Loucy (cell line): ENCODE measurements at regions not wholly inside any gene's neighbourhood (a gene's known extent, or its start where the extent isn't known, plus 50 kb on each side); places are given as distances from the start of the nearest gene placed in this dataset.
A peak's percentile ranks its signal among the peaks of the same experiment; 100 is the strongest.

ENCODE experiments used
- H2AFZ ChIP-seq: fragments of 200-600 bp; sonication (generic); 2 replicates; pipeline ENCODE4 v1.6.0; 2016; ENCODE audit warnings: antibody characterized with exemption, mild to moderate bottlenecking, low read length, moderate library complexity
- H3F3A ChIP-seq: fragments of 200-600 bp; 2 replicates; pipeline ENCODE4 v1.6.0; 2016; ENCODE audit warnings: antibody characterized with exemption, low read depth, mild to moderate bottlenecking
- H3K27me3 ChIP-seq: fragments of 200-600 bp; sonication (generic); 2 replicates; pipeline ENCODE4 v1.6.1; 2014; ENCODE audit warnings: low read length, mild to moderate bottlenecking; ENCODE audit not compliant: insufficient read depth, poor library complexity, severe bottlenecking
- H3K36me3 ChIP-seq: fragments of 200-600 bp; sonication (generic); 2 replicates; pipeline ENCODE4 v1.6.1; 2016; ENCODE audit warnings: low read length; ENCODE audit not compliant: insufficient read depth
- H3K4me1 ChIP-seq: fragments of 200-600 bp; sonication (generic); 2 replicates; pipeline ENCODE4 v1.5.1; 2014; ENCODE audit warnings: low read length, mild to moderate bottlenecking; ENCODE audit not compliant: insufficient read depth, poor library complexity, severe bottlenecking
- H3K4me2 ChIP-seq: fragments of 200-600 bp; sonication (generic); 2 replicates; pipeline ENCODE4 v1.6.0; 2014; ENCODE audit warnings: antibody characterized with exemption, low read length, low read depth, mild to moderate bottlenecking; ENCODE audit not compliant: poor library complexity, severe bottlenecking
- H3K4me3 ChIP-seq: fragments of 200-600 bp; sonication (generic); 2 replicates; pipeline ENCODE4 v1.5.1; 2014; ENCODE audit warnings: low read length, mild to moderate bottlenecking, mixed read lengths; ENCODE audit not compliant: poor library complexity, severe bottlenecking
- H3K79me2 ChIP-seq: fragments of 200-600 bp; sonication (generic); 2 replicates; pipeline ENCODE4 v1.6.1; 2014; ENCODE audit warnings: low read length; ENCODE audit not compliant: insufficient read depth
- H3K9ac ChIP-seq: fragments of 200-600 bp; sonication (generic); 2 replicates; pipeline ENCODE4 v1.6.0; 2014; ENCODE audit warnings: mild to moderate bottlenecking, low read depth, low read length, moderate library complexity; ENCODE audit not compliant: poor library complexity, severe bottlenecking
- H3K9me2 ChIP-seq: fragments of 200-600 bp; sonication (generic); replicated peaks from 2 replicates; pipeline ENCODE4 v1.6.1; 2016; ENCODE audit warnings: low read depth, low read length, mixed read lengths
- H3K9me3 ChIP-seq: fragments of 200-600 bp; sonication (generic); 2 replicates; pipeline ENCODE4 v1.6.1; 2014; ENCODE audit warnings: mild to moderate bottlenecking, antibody characterized with exemption, low read length, low read depth; ENCODE audit not compliant: insufficient read depth
- H4K20me1 ChIP-seq: fragments of 200-600 bp; sonication (generic); 2 replicates; pipeline ENCODE4 v1.6.0; 2014; ENCODE audit warnings: antibody characterized with exemption, low read length, mild to moderate bottlenecking; ENCODE audit not compliant: insufficient read depth, poor library complexity, severe bottlenecking
- CTCF ChIP-seq: fragments of 200-600 bp; sonication (generic); conservative IDR thresholded peaks from 2 replicates; pipeline ENCODE4 v1.5.1; 2014; ENCODE audit warnings: mild to moderate bottlenecking, antibody characterized with exemption, low read length
- EZH2phosphoT487 ChIP-seq: fragments of 200-600 bp; IDR thresholded peaks from 2 replicates; pipeline ENCODE4 v1.6.1; 2018; ENCODE audit warnings: antibody characterized with exemption, mild to moderate bottlenecking, moderate library complexity, borderline replicate concordance

GRCh38 chr4:81845761-81846160 is 374.1 kb upstream of the RASGEF1B start:
- Histone ChIP-seq H3F3A (no peaks in the 10 kb centered on the region), H4K20me1 (no peaks in the 10 kb centered on the region), H3K36me3 (no peaks in the 10 kb centered on the region), H3K9me2 (no peaks in the 10 kb centered on the region), H3K27me3 (no peaks in the 10 kb centered on the region), H3K4me1 (no peaks in the 10 kb centered on the region), H3K79me2 (no peaks in the 10 kb centered on the region), H2AFZ (no peak overlapping the region), H3K4me3 (no peak overlapping the region), H3K9me3 (no peaks in the 10 kb centered on the region), H3K9ac (no peak overlapping the region), H3K4me2 (no peak overlapping the region)
- no peak for TF ChIP-seq EZH2phosphoT487
- TF ChIP-seq CTCF = no peak

- no peaks in the 10 kb centered on the region for H3K9me3 ChIP-seq
- H3K27me3 ChIP-seq = no peaks in the 10 kb centered on the region
- no peak for TF ChIP-seq EZH2phosphoT487
- no peak for TF ChIP-seq CTCF
- no peak overlapping the region for H3K9ac ChIP-seq
- H3K4me3 ChIP-seq = no peak overlapping the region
- no peaks in the 10 kb centered on the region for H3K79me2 ChIP-seq
- no peaks in the 10 kb centered on the region for H3K36me3 ChIP-seq
- H4K20me1 ChIP-seq = no peaks in the 10 kb centered on the region
- H2AFZ ChIP-seq = no peak overlapping the region
- H3K4me1 ChIP-seq = no peaks in the 10 kb centered on the region
- no peaks in the 10 kb centered on the region for H3F3A ChIP-seq
- H3K9me2 ChIP-seq = no peaks in the 10 kb centered on the region
- H3K4me2 ChIP-seq = no peak overlapping the region
Measured at GRCh38 chr4:81845273-81845672, 373.6 kb upstream of the RASGEF1B start.

GRCh38 chr4:81844717-81845116 is 373.0 kb upstream of the RASGEF1B start:
- Histone ChIP-seq H3K4me2 (no peak overlapping the region), H3F3A (no peaks in the 10 kb centered on the region), H3K9ac (no peak overlapping the region), H2AFZ (no peak overlapping the region), H3K9me2 (no peaks in the 10 kb centered on the region), H3K9me3 (no peaks in the 10 kb centered on the region), H4K20me1 (no peaks in the 10 kb centered on the region), H3K4me1 (no peaks in the 10 kb centered on the region), H3K36me3 (no peaks in the 10 kb centered on the region), H3K4me3 (no peak overlapping the region), H3K79me2 (no peaks in the 10 kb centered on the region), H3K27me3 (no peaks in the 10 kb centered on the region)
- TF ChIP-seq CTCF = peak; percentile 93
- TF ChIP-seq EZH2phosphoT487 = no peak
